ENCODE measurements at regions not wholly inside any gene's neighbourhood (a gene's known extent, or its start where the extent isn't known, plus 50 kb on each side); places are given as distances from the start of the nearest gene placed in this dataset.
A peak's percentile ranks its signal among the peaks of the same experiment; 100 is the strongest.

GRCh38 chr3:98980915-98981596 is 79.6 kb upstream of the DCBLD2 start:
- DNase-seq: peak; percentile 13 to 69

- DNase-seq: no peak
These were observed 77.8 kb upstream of the DCBLD2 start for GRCh38 chr3:98979296-98979695.

GRCh38 chr3:98978068-98978811 is 76.7 kb upstream of the DCBLD2 start:
- DNase-seq: no peak

GRCh38 chr3:98977520-98977919 is 76.0 kb upstream of the DCBLD2 start:
- no peak for DNase-seq

GRCh38 chr3:98974442-98974841 is 72.9 kb upstream of the DCBLD2 start:
- no peak for DNase-seq

GRCh38 chr3:98972720-98973119 is 71.2 kb upstream of the DCBLD2 start:
- DNase-seq: no peak

- no peak for DNase-seq
These were observed 70.7 kb upstream of the DCBLD2 start for GRCh38 chr3:98972155-98972554.

- DNase-seq: no peak
These were observed 69.7 kb upstream of the DCBLD2 start for GRCh38 chr3:98971169-98971681.

GRCh38 chr3:98969295-98969694 is 67.8 kb upstream of the DCBLD2 start:
- no peak for DNase-seq

GRCh38 chr3:98968824-98969223 is 67.3 kb upstream of the DCBLD2 start:
- no peak for DNase-seq

- DNase-seq: no peak
These were observed 66.9 kb upstream of the DCBLD2 start for GRCh38 chr3:98968347-98968746.

GRCh38 chr3:98967758-98968157 is 66.3 kb upstream of the DCBLD2 start:
- no peak for DNase-seq

GRCh38 chr3:98966862-98967546 is 65.5 kb upstream of the DCBLD2 start:
- no peak for DNase-seq

- DNase-seq: no peak
These were observed 64.9 kb upstream of the DCBLD2 start for GRCh38 chr3:98966434-98966833.

GRCh38 chr3:98964784-98965183 is 63.3 kb upstream of the DCBLD2 start:
- DNase-seq: no peak

GRCh38 chr3:98963546-98963945 is 62.1 kb upstream of the DCBLD2 start:
- no peak for DNase-seq

GRCh38 chr3:98962951-98963350 is 61.5 kb upstream of the DCBLD2 start:
- no peak for DNase-seq

- no peak for DNase-seq
These were observed 60.9 kb upstream of the DCBLD2 start for GRCh38 chr3:98962189-98962930.

GRCh38 chr3:98961161-98962155 is 60.0 kb upstream of the DCBLD2 start:
- no peak for DNase-seq

- no peak for DNase-seq
These were observed 56.2 kb upstream of the DCBLD2 start for GRCh38 chr3:98957681-98958080.

GRCh38 chr3:98956008-98956407 is 54.5 kb upstream of the DCBLD2 start:
- no peak for DNase-seq
